PC-3 (cell line): ENCODE measurements at regions not wholly inside any gene's neighbourhood (a gene's known extent, or its start where the extent isn't known, plus 50 kb on each side); places are given as distances from the start of the nearest gene placed in this dataset.

Experiments
- ATAC-seq: fragments of 200-7000 bp; cut with Tn5 transposase; 2 replicates; pipeline ENCODE4 v1.9.1; 2020; ENCODE audit warnings: mild to moderate bottlenecking, moderate library complexity
- BruUV-seq: library from RNA; stranded (reverse); fragments of 400-500 nt; replicated peaks from 2 replicates; lab custom pipeline; 2021; lab: Mats Ljungman, UMichigan
- CTCF ChIA-PET: fragments of 300-600 bp; sonication (Branson Sonifier 250); formaldehyde crosslinking; loops from one replicate; lab custom pipeline; 2022; ENCODE audit warnings: antibody characterized with exemption; lab: Charles Lee
- POLR2A ChIA-PET: fragments of 300-600 bp; sonication (Branson Sonifier 250); formaldehyde crosslinking; loops from one replicate; lab custom pipeline; 2022; ENCODE audit warnings: antibody characterized with exemption; ENCODE audit not compliant: unreplicated experiment; lab: Charles Lee
- DNase-seq: peaks from one replicate; pipeline ENCODE4 v3.0.0-alpha.2; 2015
- H2AFZ ChIP-seq: fragments of 300-600 bp; sonication (generic); 2 replicates; pipeline ENCODE4 v1.6.0; 2016; ENCODE audit warnings: antibody characterized with exemption, low read length
- H3F3A ChIP-seq: fragments of 300-600 bp; sonication (generic); one replicate; pipeline ENCODE4 v1.6.0; 2017; ENCODE audit warnings: antibody characterized with exemption, low read length, control low read depth, mild to moderate bottlenecking; ENCODE audit not compliant: unreplicated experiment
- H3K27ac ChIP-seq: fragments of 300-600 bp; sonication (generic); 2 replicates; pipeline ENCODE4 v1.5.1; 2016; ENCODE audit warnings: mild to moderate bottlenecking, low read length
- H3K27me3 ChIP-seq: fragments of 300-600 bp; sonication (generic); 2 replicates; pipeline ENCODE4 v1.6.1; 2016; ENCODE audit warnings: low read length, mixed read lengths
- H3K36me3 ChIP-seq: fragments of 300-600 bp; sonication (generic); 2 replicates; pipeline ENCODE4 v1.6.1; 2016; ENCODE audit warnings: low read depth, mixed run types, low read length, mixed read lengths
- H3K4me1 ChIP-seq: fragments of 300-600 bp; sonication (generic); 2 replicates; pipeline ENCODE4 v1.5.1; 2016; ENCODE audit warnings: low read length; ENCODE audit not compliant: insufficient read depth
- H3K4me2 ChIP-seq: fragments of 300-600 bp; sonication (generic); 2 replicates; pipeline ENCODE4 v1.6.0; 2016; ENCODE audit warnings: low read length
- H3K4me3 ChIP-seq: fragments of 300-600 bp; sonication (generic); 2 replicates; pipeline ENCODE4 v1.5.1; 2016; ENCODE audit warnings: mild to moderate bottlenecking, low read length, mixed read lengths
- H3K79me2 ChIP-seq: fragments of 300-600 bp; sonication (generic); 2 replicates; pipeline ENCODE4 v1.6.1; 2017; ENCODE audit warnings: low read length, mixed read lengths
- H3K9ac ChIP-seq: fragments of 300-600 bp; sonication (generic); 2 replicates; pipeline ENCODE4 v1.6.0; 2016; ENCODE audit warnings: mild to moderate bottlenecking, low read length
- H3K9me2 ChIP-seq: fragments of 300-600 bp; sonication (generic); replicated peaks from 2 replicates; pipeline ENCODE4 v1.6.1; 2016; ENCODE audit warnings: mixed run types, low read length, mixed read lengths
- H3K9me3 ChIP-seq: fragments of 300-600 bp; sonication (generic); 2 replicates; pipeline ENCODE4 v1.6.1; 2016; ENCODE audit warnings: low read length, mixed read lengths
- H4K20me1 ChIP-seq: fragments of 300-600 bp; sonication (generic); 2 replicates; pipeline ENCODE4 v1.6.1; 2016; ENCODE audit warnings: low read length, mixed read lengths
- CTCF ChIP-seq: fragments of 300-600 bp; sonication (generic); conservative IDR thresholded peaks from 2 replicates; pipeline ENCODE4 v1.5.1; 2017; ENCODE audit warnings: antibody characterized with exemption, low read depth, mild to moderate bottlenecking, low read length
- EZH2 ChIP-seq: fragments of 300-600 bp; sonication (generic); IDR thresholded peaks from one replicate; pipeline ENCODE4 v1.6.1; 2017; ENCODE audit warnings: antibody characterized with exemption, mild to moderate bottlenecking, low read length; ENCODE audit not compliant: unreplicated experiment
- EZH2phosphoT487 ChIP-seq: fragments of 300-600 bp; sonication (generic); IDR thresholded peaks from 2 replicates; pipeline ENCODE4 v1.6.1; 2018; ENCODE audit warnings: mild to moderate bottlenecking, antibody characterized with exemption, low read length, borderline replicate concordance
- intact Hi-C: fragments of 100-400 bp; cut with micrococcal nuclease; formaldehyde crosslinking; loops from 2 replicates; pipeline ENCODE4 v1.9.0; 2023

DNA sequence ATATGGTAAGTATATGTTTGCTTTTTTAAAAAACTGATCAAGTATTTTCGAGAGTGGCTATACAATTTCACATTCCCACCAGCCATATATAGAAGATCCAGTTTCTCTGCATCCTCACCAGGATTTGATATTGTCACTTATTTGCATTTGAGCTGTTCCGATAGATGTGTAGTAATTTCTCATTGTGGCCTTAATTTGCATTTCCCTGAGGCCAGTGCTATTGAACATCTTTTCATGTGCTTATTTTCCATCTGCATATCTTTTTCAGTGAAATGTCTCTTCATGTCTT is 72.9 kb upstream of the VASH1 start:
- no peaks in the 10 kb centered on the region for H3F3A ChIP-seq
- 0 out of 2 replicates have a peak, but pooled peaks cover 6% of the 10 kb centered on the region for H3K9me3 ChIP-seq
- intact Hi-C loops, result no loop called here
- no peaks in the 10 kb centered on the region for H3K36me3 ChIP-seq
- no peaks in the 10 kb centered on the region for H3K9me2 ChIP-seq
- TF ChIP-seq EZH2 (no peak), EZH2phosphoT487 (no peak), CTCF (no peak)
- DNase-seq (no peak), ATAC-seq (no peak)
- no peaks in the 10 kb centered on the region for H3K27me3 ChIP-seq
- no peak overlapping the region for H3K9ac ChIP-seq
- no TSS peak for BruUV-seq
- POLR2A ChIA-PET, result no interaction called here
- CTCF ChIA-PET, result no interaction called here
- no peak overlapping the region for H3K4me2 ChIP-seq
- H3K79me2 ChIP-seq, result no peaks in the 10 kb centered on the region
- H3K4me1 ChIP-seq, result no peaks in the 10 kb centered on the region
- H3K27ac ChIP-seq, result no peak overlapping the region
- H2AFZ ChIP-seq, result no peak overlapping the region
- no peak overlapping the region for H3K4me3 ChIP-seq
- no peaks in the 10 kb centered on the region for H4K20me1 ChIP-seq

DNA sequence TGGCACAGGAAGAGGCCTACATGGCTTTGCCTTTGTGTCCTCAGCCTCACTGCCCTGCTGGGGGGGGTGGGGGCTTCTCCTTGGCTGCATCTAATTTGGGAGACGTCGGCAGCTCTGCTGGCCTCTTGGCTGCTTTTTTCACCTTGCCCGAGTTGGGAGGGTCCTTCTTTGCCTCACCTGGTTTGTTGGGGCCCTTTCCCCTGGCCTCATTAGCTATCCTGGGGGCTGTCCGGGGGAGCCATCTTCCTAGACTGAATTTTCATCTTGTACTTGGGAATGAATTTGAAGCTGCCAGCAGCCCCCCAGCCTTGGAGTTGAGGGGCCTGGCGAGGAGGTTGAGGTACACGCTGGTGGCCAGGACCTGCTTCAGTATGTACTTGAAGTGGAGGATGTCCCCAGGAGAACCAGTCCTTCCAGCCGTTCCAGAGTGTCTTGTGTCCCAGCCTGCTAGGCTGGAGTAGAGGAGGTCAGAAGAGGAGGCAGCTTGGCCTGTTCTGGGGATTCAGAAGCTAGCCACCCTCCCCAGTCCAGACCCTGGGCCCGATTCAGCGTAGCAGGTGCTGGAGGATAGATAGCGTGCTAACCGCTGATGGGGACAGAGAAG is 70.7 kb upstream of the VASH1 start:
- 0 out of 2 replicates have a peak, but pooled peaks cover 6% of the 10 kb centered on the region for H3K9me3 ChIP-seq
- TF ChIP-seq CTCF (no peak), EZH2phosphoT487 (no peak), EZH2 (no peak)
- no peak overlapping the region for H2AFZ ChIP-seq
- no TSS peak for BruUV-seq
- DNase-seq, result no peak
- H3K36me3 ChIP-seq, result no peaks in the 10 kb centered on the region
- H3K9ac ChIP-seq, result no peak overlapping the region
- ChIA-PET POLR2A (no interaction called here), CTCF (no interaction called here)
- no peaks in the 10 kb centered on the region for H3F3A ChIP-seq
- no peak overlapping the region for H3K4me3 ChIP-seq
- ATAC-seq, result no peak
- no peaks in the 10 kb centered on the region for H3K9me2 ChIP-seq
- intact Hi-C loops, result no loop called here
- peaks cover 10% of the 10 kb centered on the region for H3K27me3 ChIP-seq
- no peaks in the 10 kb centered on the region for H3K4me1 ChIP-seq
- H3K27ac ChIP-seq, result no peak overlapping the region
- no peak overlapping the region for H3K4me2 ChIP-seq
- H4K20me1 ChIP-seq, result no peaks in the 10 kb centered on the region
- no peaks in the 10 kb centered on the region for H3K79me2 ChIP-seq

DNA sequence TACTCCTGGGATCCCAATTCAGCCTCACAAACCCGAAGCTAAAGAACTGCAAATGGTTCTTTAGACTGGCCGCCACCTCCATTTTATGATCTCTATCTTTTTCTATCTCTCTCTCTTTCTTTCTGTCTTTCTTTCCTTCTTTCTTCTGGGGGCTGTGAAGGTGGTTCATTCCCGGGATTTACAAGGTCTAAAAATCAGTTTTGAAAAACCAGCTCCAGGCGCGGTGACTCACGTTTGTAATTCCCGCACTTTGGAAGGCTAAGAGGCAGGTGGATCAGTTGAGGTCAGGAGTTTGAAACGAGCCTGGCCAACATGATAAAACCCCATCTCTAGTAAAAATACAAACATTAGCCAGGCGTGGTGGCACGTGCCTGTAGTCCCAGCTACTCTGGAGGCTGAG is 67.2 kb upstream of the VASH1 start:
- H3K9me3 ChIP-seq, result no peaks in the 10 kb centered on the region
- no peaks in the 10 kb centered on the region for H3K4me1 ChIP-seq
- CTCF ChIA-PET, result no interaction called here
- no TSS peak for BruUV-seq
- H2AFZ ChIP-seq, result no peak overlapping the region
- no peak for TF ChIP-seq EZH2
- TF ChIP-seq CTCF, result no peak
- TF ChIP-seq EZH2phosphoT487, result no peak
- DNase-seq (no peak), ATAC-seq (no peak)
- no peak overlapping the region for H3K9ac ChIP-seq
- peaks cover 26% of the 10 kb centered on the region for H3K27me3 ChIP-seq
- H3K9me2 ChIP-seq, result no peaks in the 10 kb centered on the region
- H4K20me1 ChIP-seq, result no peaks in the 10 kb centered on the region
- no peaks in the 10 kb centered on the region for H3K79me2 ChIP-seq
- H3F3A ChIP-seq, result no peaks in the 10 kb centered on the region
- no peak overlapping the region for H3K27ac ChIP-seq
- no peak overlapping the region for H3K4me2 ChIP-seq
- H3K4me3 ChIP-seq, result no peak overlapping the region
- intact Hi-C loops, result no loop called here
- POLR2A ChIA-PET, result no interaction called here
- H3K36me3 ChIP-seq, result no peaks in the 10 kb centered on the region
